NCI-H2227 (cell line): ENCODE measurements at regions not wholly inside any gene's neighbourhood (a gene's known extent, or its start where the extent isn't known, plus 50 kb on each side); places are given as distances from the start of the nearest gene placed in this dataset.

Experiments
- DNase-seq: peaks from one replicate; lab custom pipeline; 2025; ENCODE audit not compliant: unreplicated experiment; lab: John Stamatoyannopoulos, UW

- DNase-seq = no peak
Observed at GRCh38 chr2:162974771-162975170, 136.2 kb upstream of the KCNH7 start.

DNA sequence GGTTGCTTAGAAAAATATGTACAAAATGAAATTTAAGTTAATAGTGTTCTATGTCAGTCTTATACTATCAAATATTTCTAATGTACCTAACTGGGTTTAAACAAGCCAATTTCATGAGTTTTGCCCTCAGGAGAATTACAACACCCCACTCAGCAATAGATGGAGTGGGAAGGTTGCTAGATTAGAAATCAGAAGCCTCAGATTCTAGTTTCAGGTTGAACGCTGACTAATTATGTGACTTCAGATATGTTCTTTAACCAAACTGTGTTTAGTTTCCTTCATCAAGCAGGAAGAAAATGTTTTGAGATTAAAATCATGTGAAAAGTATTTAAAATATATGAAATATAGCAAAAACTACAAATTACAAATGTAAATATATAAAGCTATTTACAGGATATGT is 133.8 kb upstream of the KCNH7 start:
- DNase-seq = no peak

DNA sequence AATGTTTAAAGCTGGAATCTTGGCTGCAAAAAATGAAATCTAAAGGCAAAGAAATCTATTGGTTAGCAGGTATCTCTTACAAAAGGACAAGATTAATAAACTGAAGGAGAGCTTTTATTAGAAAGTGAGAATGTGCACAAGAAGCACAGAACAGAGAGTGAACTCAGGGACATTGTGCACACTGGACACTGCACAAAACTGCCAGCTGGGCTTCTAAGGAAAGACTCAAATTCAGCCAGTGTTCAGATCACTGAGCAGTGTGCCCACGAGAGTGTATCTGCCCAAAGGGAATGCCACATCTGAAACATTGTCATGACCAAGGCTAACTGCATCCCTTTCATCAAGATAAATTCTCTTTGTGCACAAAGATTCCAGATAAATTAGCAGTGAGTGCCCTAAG is 129.7 kb upstream of the KCNH7 start:
- DNase-seq = no peak

- DNase-seq = no peak
Observed at GRCh38 chr2:162967811-162968210, 129.2 kb upstream of the KCNH7 start.

DNA sequence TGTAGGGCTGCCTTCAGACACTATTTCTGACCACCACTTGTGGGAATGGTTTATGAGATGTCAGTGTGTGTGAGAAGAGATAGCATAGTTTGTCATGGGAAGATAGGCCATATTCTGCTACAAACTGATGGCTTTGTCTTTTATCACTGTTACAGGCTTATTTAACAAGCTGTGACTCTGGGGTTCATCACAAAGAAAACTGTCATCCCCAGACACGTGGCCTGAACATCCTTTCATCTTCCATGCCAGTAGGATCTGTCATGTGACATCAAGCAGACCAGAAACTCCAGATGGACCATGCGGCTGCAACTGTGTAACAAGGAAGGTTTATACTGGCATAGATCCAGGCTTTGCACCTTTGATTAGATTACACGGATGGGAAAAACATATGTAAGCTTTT is 128.6 kb upstream of the KCNH7 start:
- DNase-seq = no peak

- no peak for DNase-seq
Observed at GRCh38 chr2:162965191-162965590, 126.6 kb upstream of the KCNH7 start.

GRCh38 chr2:162964513-162964912 is 125.9 kb upstream of the KCNH7 start:
- no peak for DNase-seq

- no peak for DNase-seq
Observed at GRCh38 chr2:162963156-162963555, 124.6 kb upstream of the KCNH7 start.

- no peak for DNase-seq
Observed at GRCh38 chr2:162945785-162946184, 107.2 kb upstream of the KCNH7 start.

- DNase-seq = no peak
Observed at GRCh38 chr2:162938387-162938786, 99.8 kb upstream of the KCNH7 start.

DNA sequence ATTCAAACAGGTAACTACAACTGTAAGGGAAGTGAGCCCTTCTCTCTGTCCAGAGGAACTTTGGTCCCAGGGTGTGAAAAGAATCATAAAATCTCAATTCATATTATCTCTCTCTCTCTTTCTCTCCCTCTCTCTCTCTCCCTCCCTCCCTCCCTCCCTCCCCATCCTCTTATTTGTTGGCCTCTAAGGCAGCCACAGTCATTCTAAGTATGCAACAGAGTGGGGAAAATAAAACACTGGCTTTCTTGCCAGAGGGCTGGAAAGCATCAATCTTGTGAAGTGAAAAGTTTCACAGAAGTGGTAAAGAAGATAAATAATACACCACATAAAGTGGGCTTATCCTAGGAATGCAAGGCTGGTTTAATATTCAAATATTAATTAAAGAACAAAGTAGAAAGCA is 95.6 kb upstream of the KCNH7 start:
- no peak for DNase-seq

DNA sequence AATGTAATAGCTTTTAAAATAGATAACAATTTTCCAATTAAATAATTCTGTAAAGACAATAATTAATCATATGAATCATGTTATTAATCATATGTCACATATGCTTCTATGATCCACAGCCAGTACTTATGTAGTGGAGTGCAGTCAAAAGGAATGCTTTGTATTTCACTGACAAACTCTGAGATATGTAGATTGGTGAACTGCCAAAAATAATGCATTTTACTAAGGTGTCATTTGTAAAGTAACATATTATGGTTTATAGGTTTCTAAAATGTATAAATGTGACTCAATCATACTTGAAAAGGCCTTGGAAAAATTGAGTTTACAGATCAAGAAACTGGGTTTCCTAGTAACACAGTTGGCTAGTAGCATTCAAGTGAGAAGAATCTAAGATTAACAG is 93.8 kb upstream of the KCNH7 start:
- no peak for DNase-seq

DNA sequence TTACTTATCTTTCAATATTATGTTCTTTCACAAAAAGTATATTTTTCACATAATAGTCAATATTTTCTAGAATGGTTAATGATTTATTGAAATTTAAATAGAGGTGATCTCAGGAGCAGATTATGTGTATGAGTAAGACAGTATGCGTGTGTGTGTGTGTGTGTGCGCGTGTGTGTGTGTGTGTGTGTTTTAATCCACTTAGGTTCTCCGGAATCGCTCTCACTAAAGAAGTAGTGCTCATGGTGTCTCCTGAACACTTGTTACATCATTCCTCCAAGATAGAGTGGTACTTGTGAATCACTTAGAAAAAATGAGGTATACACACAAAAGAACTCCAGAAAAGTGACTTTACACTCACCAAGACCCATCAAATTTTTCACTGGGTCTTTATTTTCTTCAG is 91.0 kb upstream of the KCNH7 start:
- DNase-seq = no peak

DNA sequence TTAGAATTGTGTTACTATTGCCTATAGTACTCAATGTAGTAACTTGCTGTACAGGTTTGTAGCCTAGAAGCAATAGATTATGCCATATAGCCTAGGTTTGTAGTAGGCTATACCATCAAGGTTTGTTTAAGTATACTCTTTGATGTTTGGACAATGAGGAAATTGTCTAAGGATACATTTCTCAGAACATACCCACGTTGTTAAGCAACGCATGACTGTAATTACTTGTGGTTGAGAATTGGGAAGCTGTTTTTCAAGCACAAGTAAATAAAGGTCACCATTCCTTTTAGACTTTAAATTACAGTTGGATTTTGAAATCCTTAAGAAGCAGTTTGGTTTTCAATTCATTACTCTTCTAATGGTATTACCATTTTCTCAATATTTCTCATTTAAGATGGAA is 89.8 kb upstream of the KCNH7 start:
- DNase-seq = no peak

DNA sequence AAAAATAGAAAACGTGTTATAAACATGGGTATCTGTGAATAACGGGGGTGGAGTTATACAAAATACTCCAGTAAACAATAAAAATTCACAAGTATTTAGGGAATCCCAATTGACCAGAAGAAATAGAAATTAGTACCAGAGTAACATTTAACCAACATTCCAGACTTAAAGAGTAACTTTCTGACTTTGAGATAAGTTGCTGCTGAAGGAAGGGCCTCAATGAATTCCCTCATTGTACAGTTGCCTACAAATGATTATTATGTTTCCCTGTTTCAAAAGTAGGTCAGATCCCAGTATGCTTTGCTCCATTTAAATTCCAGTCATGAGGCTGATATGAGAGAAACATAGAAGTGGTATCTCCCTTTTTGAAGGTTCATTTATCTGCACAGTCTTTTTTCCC is 88.3 kb upstream of the KCNH7 start:
- no peak for DNase-seq

GRCh38 chr2:162926501-162926900 is 87.9 kb upstream of the KCNH7 start:
- no peak for DNase-seq

DNA sequence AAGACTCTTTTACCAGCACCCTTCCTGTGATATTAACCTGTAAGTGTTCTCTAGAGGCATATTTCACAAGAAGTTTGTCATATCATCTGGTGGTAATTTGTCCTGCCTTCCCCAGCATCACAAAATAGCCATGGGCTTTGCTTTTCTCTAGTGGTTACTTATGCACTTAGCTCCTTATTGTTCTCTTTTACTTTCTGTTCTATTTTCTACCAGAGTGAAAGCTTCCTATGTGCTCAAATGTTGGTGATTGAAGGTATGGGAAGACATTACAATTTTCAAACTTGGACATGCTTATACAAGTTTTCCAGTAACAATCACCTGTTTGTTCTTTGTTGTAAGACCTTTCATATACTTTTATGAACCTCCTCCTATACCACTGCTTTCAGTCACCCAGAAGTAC is 87.0 kb upstream of the KCNH7 start:
- no peak for DNase-seq

DNA sequence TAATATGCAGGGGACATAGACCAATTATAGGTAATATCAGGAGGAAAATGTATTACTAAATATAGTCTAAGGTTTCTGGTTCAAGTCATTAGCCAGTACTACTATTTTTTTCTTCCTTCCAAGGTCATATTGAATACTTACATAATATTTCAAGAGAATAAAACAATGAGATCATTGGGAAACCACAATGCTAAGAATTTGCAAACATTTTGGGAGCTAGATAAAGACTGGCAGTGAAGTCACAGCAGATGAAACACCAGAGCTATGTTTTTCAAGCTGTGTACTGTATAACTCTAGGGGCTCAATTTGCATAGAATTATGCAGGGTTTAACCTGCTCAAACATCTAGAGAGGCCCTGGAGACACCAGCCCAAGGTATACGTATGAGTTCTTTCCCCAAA is 80.5 kb upstream of the KCNH7 start:
- no peak for DNase-seq

GRCh38 chr2:162917626-162918025 is 79.1 kb upstream of the KCNH7 start:
- no peak for DNase-seq

GRCh38 chr2:162916286-162916801 is 77.8 kb upstream of the KCNH7 start:
- no peak for DNase-seq

- DNase-seq = no peak
Observed at GRCh38 chr2:162915858-162916257, 77.3 kb upstream of the KCNH7 start.

DNA sequence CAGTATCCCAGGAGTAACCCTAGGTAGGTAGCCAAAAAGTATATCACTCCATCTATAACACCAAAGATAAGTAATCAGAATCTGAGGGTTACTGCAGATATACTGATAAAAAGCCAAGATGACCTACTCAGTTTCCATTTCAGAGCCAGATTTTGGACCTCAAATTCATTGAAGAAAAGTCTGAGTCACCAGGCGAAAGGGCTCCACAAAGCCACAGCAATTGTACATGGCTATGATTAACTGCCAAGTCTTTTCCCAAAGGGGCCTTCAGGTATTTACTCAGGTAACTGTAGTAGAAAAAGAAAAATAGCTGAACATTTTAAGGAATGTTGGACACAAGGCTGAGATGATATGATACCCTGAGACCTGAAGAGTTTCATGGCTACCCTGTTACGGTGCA is 75.6 kb upstream of the KCNH7 start:
- no peak for DNase-seq

- no peak for DNase-seq
Observed at GRCh38 chr2:162912787-162913186, 74.2 kb upstream of the KCNH7 start.

GRCh38 chr2:162908567-162908966 is 70.0 kb upstream of the KCNH7 start:
- no peak for DNase-seq
